HG03159 (cell line): ENCODE measurements at regions not wholly inside any gene's neighbourhood (a gene's known extent, or its start where the extent isn't known, plus 50 kb on each side); places are given as distances from the start of the nearest gene placed in this dataset.

ENCODE experiments used
- ATAC-seq: cut with Tn5 transposase; IDR thresholded peaks from one replicate; pipeline ENCODE4 v1.9.1; 2021; ENCODE audit warnings: mild to moderate bottlenecking, moderate library complexity; ENCODE audit not compliant: unreplicated experiment

DNA sequence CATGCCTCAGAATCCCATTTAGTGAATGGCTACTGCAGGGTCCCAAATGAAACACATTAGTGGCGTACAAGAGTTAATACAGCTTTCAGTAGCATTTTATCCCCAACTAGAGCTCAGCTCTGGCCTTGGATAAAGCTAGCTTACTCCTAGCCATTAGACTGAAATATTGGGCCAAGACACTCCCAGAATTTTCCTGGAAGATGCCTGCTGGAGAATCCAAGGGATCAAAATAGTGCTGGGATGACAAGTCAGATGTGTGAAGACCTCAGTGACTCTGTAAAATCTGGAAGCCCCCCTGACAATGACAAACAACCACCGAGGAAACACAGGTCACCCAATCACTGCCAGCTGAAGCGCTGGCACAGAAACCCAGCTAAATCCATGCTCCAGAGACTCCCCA lies 303.1 kb upstream of the SORL1-AS1 start:
- no peak for ATAC-seq

DNA sequence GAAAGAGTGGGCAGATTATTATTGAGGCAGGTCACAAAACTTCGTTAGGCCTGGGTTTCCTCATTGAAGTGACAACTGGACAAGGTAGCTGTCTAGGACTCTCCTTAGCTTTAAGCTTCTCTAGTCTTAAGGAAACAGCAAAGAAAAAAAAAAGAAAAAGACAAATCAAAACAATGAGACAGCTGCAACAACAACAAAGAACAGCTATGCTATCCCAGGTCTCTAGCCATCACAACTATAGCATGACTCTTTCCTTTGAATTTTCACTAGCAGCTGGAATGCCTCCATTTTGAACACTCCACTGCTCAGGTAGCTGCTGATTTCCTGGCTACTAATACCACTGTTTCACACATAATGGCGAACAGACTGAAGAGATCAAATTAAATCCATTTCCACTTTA lies 302.4 kb upstream of the SORL1-AS1 start:
- no peak for ATAC-seq

GRCh38 chr11:121754598-121754997 lies 301.8 kb upstream of the SORL1-AS1 start:
- ATAC-seq = no peak

DNA sequence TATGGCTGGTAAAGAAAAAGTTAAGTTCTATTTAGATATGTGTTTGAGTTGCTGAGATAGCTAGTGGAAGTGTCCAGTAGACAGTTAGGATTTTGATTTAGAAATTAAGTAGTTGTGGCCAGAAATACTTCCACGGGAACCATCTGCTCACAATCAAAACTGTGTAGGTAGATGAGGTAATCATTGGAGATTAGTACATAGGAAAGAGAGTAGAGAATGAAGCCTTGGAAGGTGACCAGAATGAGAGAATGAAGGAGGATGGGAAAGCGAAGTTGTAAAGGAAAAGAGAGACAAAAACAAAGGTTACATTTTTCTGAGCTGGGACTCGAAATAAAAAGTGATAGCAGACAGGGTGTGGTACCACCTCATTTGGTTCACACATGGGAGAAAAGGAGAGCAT lies 296.9 kb upstream of the SORL1-AS1 start:
- no peak for ATAC-seq

DNA sequence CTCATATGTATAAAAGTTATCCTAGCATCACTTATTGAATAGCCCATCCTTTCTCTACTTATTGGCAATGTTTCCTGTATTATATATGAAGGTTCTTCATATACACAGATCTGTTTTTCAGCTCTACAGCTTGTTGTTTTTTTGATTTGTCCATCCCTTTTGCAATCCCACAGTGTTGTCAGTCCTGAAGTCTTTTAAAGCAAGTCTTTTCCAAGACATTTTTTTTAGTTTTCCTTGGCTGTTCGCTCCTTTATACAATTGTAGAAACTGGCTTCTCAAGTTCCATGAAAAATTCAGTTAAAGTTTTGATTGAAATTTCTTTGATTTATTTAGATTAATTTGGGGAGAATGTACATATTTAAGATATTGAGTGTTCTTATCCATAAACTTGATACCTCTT lies 295.3 kb upstream of the SORL1-AS1 start:
- no peak for ATAC-seq

- ATAC-seq = no peak
These were observed 290.5 kb upstream of the SORL1-AS1 start for GRCh38 chr11:121743285-121743684.

- ATAC-seq = no peak
These were observed 289.1 kb upstream of the SORL1-AS1 start for GRCh38 chr11:121741761-121742361.

GRCh38 chr11:121741351-121741760 lies 288.6 kb upstream of the SORL1-AS1 start:
- ATAC-seq = no peak

DNA sequence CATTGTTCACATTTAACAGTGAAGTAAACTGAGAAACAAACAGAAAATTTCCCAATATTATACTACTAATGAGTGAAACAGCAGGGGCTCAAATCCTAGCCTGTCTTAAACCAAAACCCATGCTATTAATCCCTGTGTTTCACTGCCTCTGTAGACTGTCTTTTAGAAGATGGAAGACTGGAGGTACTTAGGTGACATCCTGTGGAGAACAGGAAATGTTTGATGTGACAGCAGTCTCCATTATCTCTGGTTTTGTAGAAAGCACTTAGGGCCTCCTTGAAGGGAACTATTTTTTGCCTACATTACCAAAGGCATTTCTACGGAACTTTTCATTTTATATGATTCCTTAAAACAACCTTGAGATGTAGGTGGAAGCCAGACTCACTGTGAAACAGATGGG lies 288.1 kb upstream of the SORL1-AS1 start:
- no peak for ATAC-seq

DNA sequence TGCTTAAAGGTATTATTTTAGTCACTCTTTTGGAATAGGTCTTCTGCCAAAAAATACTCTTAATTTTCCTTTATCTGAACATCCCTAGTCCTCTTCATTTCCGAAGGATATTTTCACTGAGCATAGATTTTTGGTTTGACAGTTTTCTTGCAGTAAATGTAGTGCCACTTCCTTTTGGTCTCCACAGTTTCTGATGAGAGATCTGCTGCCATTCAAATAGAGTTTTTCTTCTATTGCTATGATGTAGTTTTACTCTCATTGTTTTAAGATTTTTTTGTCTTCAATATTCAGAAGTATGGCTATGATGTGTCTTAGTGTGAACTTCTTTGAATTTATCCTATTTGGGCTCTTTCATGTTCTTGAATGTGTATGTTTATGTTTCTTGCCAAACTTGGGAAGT lies 281.1 kb upstream of the SORL1-AS1 start:
- ATAC-seq = no peak

DNA sequence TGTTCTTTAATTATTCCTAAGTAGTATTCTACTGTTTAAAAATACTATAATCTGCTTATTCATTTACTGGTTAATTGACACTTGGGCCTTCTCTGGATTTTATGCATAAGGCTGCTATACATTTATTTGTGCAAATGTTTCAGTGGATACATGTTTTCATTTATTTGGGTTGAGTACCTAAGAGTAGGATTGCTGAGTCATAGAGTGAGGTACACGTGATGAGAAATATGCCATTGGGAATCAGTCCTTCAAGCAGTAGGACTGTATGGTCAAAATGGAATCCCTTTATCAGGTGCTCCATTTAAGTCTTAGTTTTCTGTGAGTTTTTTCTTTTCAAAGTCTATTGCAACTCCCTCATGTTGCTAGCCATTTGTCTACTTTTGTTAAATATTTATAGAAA lies 275.2 kb upstream of the SORL1-AS1 start:
- no peak for ATAC-seq

DNA sequence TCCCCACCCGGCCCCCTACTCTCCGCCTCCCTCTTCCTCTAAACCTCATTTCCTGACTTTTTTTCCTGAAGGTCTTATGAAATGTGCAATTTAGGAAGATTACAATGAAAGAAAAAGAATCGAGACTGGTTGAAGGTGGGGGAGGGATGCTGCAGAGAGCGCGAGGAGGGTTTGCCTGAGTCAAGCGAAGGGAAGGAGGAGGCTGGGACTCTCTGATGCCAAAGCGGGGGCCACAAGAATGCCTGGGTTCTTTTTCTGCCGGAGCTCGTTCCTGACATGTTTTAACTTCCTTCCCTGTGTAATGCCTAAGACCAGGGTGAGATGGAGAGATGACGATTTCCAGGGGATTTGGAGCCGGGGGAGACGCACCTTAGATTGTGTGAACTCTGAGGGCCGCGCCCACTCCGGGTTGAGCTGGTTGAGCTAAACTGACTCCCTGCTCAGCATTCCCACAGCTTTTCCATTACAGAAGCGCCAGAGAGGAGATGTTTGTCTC lies 270.5 kb upstream of the SORL1-AS1 start:
- ATAC-seq = no peak

GRCh38 chr11:121722431-121723245 lies 269.9 kb upstream of the SORL1-AS1 start:
- no peak for ATAC-seq

DNA sequence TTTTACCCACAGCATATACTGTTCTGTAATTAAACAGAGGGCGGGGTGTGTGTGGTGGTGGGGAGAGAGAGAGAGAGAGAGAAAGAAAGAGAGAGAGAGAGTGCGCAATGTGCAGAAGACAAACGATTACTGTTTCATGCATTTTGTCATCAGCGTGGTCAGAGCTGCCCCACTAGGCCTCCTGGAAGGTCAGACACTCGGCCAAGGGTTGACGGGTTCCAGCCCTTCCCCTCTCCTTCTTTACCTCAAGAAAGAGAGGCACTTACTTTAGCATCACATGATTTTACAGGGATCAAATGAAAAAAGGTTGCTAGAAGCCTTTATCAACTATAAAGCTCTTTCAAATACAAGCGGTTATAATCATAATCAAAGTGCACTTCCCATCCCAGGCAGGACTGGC lies 269.2 kb upstream of the SORL1-AS1 start:
- ATAC-seq = no peak

- ATAC-seq = no peak
These were observed 268.7 kb upstream of the SORL1-AS1 start for GRCh38 chr11:121721448-121721847.

- no peak for ATAC-seq
These were observed 264.5 kb upstream of the SORL1-AS1 start for GRCh38 chr11:121717296-121717695.

- no peak for ATAC-seq
These were observed 263.3 kb upstream of the SORL1-AS1 start for GRCh38 chr11:121716060-121716459.

DNA sequence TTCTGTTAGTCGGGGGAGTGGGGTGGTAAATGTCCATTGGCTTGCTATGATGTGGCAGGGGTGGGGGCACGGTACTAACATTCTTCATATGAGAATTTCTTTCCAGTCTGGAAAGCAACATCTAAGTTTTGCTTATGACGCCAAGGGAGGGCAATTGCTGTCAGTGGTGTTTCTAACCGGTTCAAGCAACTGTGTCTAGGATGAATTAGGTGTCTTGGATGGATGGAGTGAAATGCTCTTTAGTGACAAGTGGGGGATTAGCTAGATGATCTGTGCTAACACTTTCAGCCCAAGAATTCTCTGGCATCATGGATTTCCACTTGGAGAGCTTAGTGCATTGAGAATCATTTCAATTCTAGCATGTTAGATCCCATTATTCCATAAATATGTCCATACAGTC lies 262.6 kb upstream of the SORL1-AS1 start:
- ATAC-seq = no peak

DNA sequence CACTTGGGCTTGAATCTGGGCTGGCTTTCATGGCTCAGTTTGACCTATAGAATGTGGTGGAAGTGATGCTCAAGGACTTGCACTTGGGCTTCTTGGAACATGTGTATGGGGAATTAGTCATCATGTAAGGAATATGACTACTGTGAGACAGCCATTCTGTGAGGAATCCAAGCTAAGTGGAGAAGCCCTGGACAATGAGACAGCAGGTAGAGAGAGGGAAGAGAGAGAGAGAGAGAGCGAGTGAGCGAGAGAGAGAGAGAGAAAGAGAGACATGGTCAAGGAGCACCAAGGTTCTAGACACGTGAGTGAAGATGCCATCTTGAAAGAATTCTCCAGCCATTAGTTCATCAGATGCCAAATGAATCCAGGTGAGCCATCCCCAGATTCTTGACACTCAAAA lies 261.6 kb upstream of the SORL1-AS1 start:
- no peak for ATAC-seq

- ATAC-seq = no peak
These were observed 259.2 kb upstream of the SORL1-AS1 start for GRCh38 chr11:121711939-121712338.

DNA sequence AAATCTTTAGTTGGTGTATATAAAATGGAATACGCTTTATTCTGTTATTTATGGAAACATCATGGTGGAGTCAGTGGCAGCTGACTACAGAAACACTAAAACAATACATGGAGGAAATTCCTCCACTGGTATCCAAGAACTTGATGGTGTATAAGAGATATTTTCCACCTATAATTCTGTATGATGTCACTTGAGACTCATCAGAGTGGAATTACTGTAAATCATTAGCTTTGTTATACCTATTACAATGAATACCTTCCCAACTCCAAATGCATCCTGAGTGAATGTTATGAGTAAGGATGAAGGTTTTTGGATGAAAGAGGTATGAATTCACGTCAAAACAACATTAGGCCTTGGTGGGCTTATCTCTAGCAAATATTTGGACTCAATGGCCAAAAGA lies 258.5 kb upstream of the SORL1-AS1 start:
- no peak for ATAC-seq

DNA sequence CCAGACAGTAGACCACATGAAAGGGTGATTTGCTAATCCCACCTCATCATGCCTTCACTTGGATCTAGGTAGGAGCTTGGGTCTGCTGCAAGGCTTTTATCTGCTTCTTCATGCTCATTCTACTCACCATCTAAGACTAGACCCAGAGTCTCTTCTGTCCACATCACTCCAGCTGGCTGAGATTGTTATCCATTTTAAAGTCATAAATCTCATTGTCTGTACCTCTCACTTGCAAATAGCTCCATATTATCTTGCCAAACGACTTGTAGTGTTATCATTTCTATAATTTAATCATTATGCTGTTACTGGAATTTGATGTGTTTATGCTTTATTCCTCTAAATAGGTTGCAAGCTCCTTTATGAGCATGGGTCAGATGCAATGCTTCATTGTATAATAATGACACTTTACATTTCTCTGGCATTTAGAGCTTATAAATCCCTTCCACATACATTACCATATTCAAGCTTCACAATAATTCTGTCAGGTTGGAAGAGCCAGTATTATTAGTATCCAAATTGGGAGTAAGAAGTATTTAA lies 254.2 kb upstream of the SORL1-AS1 start:
- no peak for ATAC-seq
